ENCODE measurements at regions not wholly inside any gene's neighbourhood (a gene's known extent, or its start where the extent isn't known, plus 50 kb on each side); places are given as distances from the start of the nearest gene placed in this dataset.

GRCh38 chr9:71483436-71483835, 284.9 kb downstream of the CEMIP2 start:
- TF ChIP-seq TCF12 (IDR thresholded peaks at IDR 0.05; ENCODE audit: low read depth), result no peak
- no peak for TF ChIP-seq FOXM1 (IDR thresholded peaks at IDR 0.05; ENCODE audit: borderline replicate concordance, low read depth)
- no peak for TF ChIP-seq REST (IDR thresholded peaks at IDR 0.05; ENCODE audit: low read depth)
- TF ChIP-seq YY1 (IDR thresholded peaks at IDR 0.05; ENCODE audit: low read depth), result no peak
- TF ChIP-seq NFIC (IDR thresholded peaks at IDR 0.05), result no peak
- no peak for TF ChIP-seq TAF1 (IDR thresholded peaks at IDR 0.05; ENCODE audit: low read depth)
- TF ChIP-seq EP300 (IDR thresholded peaks at IDR 0.05; ENCODE audit: borderline replicate concordance), result no peak
- TF ChIP-seq USF1 (IDR thresholded peaks at IDR 0.05), result no peak
- TF ChIP-seq CREB1 (IDR thresholded peaks at IDR 0.05; ENCODE audit: low read depth), result no peak
- TF ChIP-seq RAD21 (IDR thresholded peaks at IDR 0.05; ENCODE audit: low read depth), result no peak

- TF ChIP-seq ZBTB7A (IDR thresholded peaks at IDR 0.05; ENCODE audit: low read depth), result no peak
- no peak for TF ChIP-seq EP300 (IDR thresholded peaks at IDR 0.05; ENCODE audit: borderline replicate concordance)
- no peak for TF ChIP-seq YY1 (IDR thresholded peaks at IDR 0.05; ENCODE audit: low read depth)
- no peak for TF ChIP-seq EGR1 (IDR thresholded peaks at IDR 0.05)
- TF ChIP-seq RAD21 (IDR thresholded peaks at IDR 0.05; ENCODE audit: low read depth), result no peak
- TF ChIP-seq NFIC (IDR thresholded peaks at IDR 0.05), result no peak
- no peak for TF ChIP-seq FOXM1 (IDR thresholded peaks at IDR 0.05; ENCODE audit: borderline replicate concordance, low read depth)
- TF ChIP-seq TAF1 (IDR thresholded peaks at IDR 0.05; ENCODE audit: low read depth), result no peak
- no peak for TF ChIP-seq MAX (IDR thresholded peaks at IDR 0.05)
- no peak for TF ChIP-seq TEAD4 (IDR thresholded peaks at IDR 0.05)
- TF ChIP-seq CEBPB (IDR thresholded peaks at IDR 0.05), result no peak
- TF ChIP-seq USF1 (IDR thresholded peaks at IDR 0.05), result no peak
These were observed 288.7 kb downstream of the CEMIP2 start for GRCh38 chr9:71479621-71480020.

- TF ChIP-seq TAF1 (IDR thresholded peaks at IDR 0.05; ENCODE audit: low read depth) (no peak), ZBTB7A (IDR thresholded peaks at IDR 0.05; ENCODE audit: low read depth) (no peak), RAD21 (IDR thresholded peaks at IDR 0.05; ENCODE audit: low read depth) (no peak), EP300 (IDR thresholded peaks at IDR 0.05; ENCODE audit: borderline replicate concordance) (no peak), REST (IDR thresholded peaks at IDR 0.05; ENCODE audit: low read depth) (no peak), EGR1 (IDR thresholded peaks at IDR 0.05) (no peak)
These were observed 295.9 kb downstream of the CEMIP2 start for GRCh38 chr9:71472400-71472799.

GRCh38 chr9:71465392-71465791, 302.9 kb downstream of the CEMIP2 start:
- TF ChIP-seq RAD21 (IDR thresholded peaks at IDR 0.05; ENCODE audit: low read depth) (no peak), YY1 (IDR thresholded peaks at IDR 0.05; ENCODE audit: low read depth) (no peak), USF1 (IDR thresholded peaks at IDR 0.05) (no peak), MAX (IDR thresholded peaks at IDR 0.05) (no peak), TAF1 (IDR thresholded peaks at IDR 0.05; ENCODE audit: low read depth) (no peak), NFIC (IDR thresholded peaks at IDR 0.05) (no peak), ZBTB7A (IDR thresholded peaks at IDR 0.05; ENCODE audit: low read depth) (no peak), EGR1 (IDR thresholded peaks at IDR 0.05) (no peak), TEAD4 (IDR thresholded peaks at IDR 0.05) (no peak)

GRCh38 chr9:71459082-71459481, 309.2 kb downstream of the CEMIP2 start:
- TF ChIP-seq CEBPB (IDR thresholded peaks at IDR 0.05), result no peak

- TF ChIP-seq FOXM1 (IDR thresholded peaks at IDR 0.05; ENCODE audit: borderline replicate concordance, low read depth), result no peak
- no peak for TF ChIP-seq NFIC (IDR thresholded peaks at IDR 0.05)
- TF ChIP-seq MAX (IDR thresholded peaks at IDR 0.05), result peak; percentile 90
- TF ChIP-seq RAD21 (IDR thresholded peaks at IDR 0.05; ENCODE audit: low read depth), result peak; percentile 8; the same call in 1 of the 2 replicates
- TF ChIP-seq REST (IDR thresholded peaks at IDR 0.05; ENCODE audit: low read depth), result peak; percentile 95
These were observed 321.6 kb downstream of the CEMIP2 start for GRCh38 chr9:71446473-71447411.

Measured in Ishikawa (cell line).